NCI-H2227 (cell line): ENCODE measurements at regions not wholly inside any gene's neighbourhood (a gene's known extent, or its start where the extent isn't known, plus 50 kb on each side); places are given as distances from the start of the nearest gene placed in this dataset.
"Not testable (repeated sequence)": the region's sequence is repeated elsewhere in the genome, so short reads cannot be mapped to it uniquely, and the experiment has no call there.

ENCODE experiments used
- DNase-seq: peaks from one replicate; lab custom pipeline; 2025; ENCODE audit not compliant: unreplicated experiment; lab: John Stamatoyannopoulos, UW

DNA sequence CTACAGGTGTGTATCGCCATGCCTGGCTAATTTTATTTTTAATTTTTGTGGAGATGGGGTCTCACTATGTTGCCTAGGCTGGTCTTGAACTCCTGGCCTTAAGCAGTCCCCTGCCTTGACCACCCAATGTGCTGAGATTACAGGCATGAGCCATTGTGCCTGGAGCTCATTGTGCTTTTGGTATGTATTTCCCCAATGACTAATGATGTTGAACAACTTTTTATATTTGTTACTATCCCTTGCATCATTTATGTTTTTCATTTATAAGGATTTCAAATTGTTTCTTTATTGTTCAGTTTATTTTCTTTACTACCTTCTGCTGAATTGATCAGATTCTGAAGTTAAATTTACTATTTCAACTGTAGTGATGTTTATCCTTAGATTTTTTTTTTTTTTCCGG, 199.7 kb downstream of the CEP135 start:
- no peak for DNase-seq

DNA sequence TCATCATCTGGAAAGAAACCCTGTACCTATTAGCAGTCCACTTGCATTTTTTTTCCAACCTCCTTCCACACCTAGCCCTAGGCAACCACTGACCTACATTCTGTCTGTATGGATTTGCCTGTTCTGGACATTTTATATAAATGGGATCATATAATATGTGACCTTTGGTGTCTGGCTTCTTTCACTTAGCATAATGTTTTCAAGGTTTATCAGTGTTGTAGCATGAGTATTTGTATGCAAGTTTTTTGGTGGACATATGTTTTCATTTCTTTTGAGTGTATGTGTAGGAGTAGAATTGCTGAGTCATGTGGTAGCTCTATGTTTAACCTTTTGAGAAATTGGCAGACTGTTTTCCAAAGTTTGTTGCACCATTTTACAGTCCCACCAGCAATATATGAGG, 198.6 kb downstream of the CEP135 start:
- DNase-seq, result no peak

DNA sequence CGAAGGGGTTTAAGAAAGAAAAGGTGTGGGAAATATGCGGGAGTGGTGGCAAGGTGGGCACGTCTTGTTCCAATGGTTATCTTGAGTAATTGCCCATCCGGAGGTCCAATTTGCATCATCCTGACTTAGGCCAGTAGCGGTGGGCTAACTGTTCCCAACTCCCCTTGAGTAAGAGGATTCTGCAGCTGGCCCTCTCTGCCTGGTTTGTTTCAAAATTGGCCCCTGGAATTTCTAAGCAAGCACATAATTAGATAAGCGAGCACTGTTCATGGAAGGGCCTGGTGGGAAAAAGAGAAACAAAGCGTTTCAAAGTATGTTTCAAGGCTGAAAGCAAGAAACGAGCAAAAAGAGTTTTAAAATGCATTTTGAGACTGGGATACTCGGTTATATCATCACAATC, 198.2 kb downstream of the CEP135 start:
- no peak for DNase-seq

DNA sequence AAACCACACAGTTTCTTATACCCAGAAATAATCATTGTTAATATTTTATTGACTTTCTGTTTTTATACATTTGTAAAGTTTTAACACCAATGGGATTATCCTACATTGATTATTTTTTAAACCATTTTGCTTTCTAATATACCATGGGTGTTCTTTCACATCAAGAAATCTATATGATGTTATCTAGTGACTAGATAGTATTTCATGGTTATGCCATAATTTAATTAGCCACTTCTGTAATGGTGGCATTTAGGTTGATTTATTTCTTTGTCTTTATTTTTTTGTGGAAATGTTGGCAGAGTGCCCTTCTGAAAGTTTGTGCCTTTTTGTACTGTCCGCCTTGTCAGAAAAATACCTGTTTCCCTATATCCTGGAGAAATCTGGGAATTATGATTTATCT, 193.3 kb downstream of the CEP135 start:
- no peak for DNase-seq

DNA sequence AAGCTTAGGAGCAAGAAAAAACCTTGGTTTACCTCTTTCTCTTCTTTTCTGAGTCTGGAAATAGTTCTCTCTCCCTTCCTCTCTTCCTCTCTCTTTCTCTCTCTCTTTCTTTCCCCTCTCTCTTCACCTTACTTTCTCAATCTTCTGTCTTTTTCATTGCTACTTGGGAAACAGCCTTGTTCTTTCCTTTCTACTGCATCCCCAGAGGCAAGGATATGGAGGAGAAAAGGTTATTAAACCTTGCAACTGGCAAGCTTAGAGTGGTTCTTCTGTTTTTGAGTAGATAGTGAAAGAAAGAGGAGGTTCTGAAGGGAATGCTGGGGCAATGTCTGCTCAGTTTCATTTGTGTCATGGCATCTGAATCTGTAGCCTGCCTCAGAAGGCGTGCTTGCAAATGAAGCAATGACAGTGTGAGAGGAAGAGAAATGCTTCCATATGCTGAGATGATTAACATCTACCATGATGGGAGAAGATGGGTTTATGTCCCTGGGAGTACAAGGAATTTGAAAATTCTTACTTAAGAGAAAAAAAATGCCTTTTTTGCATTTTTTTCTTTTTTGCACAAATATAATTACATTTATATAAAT, 190.6 kb downstream of the CEP135 start:
- no peak for DNase-seq

DNA sequence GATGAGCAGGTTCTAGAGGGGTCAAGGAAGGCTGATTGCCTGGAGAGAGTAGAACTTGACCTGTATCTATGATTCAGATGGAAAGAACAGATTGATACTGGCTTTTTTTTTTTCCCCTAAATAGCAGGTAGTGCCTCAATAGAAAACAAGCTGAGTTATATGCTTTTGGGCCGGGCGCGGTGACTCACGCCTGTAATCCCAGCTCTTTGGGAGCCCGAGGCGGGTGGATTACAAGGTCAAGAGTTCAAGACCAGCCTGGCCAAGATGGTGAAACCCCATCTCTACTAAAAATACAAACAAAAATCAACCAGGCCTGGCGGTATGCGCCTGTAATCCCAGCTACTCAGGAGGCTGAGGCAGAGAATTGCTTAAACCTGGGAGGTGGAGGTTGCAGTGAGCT, 186.1 kb downstream of the CEP135 start:
- DNase-seq, result not testable (repeated sequence)

DNA sequence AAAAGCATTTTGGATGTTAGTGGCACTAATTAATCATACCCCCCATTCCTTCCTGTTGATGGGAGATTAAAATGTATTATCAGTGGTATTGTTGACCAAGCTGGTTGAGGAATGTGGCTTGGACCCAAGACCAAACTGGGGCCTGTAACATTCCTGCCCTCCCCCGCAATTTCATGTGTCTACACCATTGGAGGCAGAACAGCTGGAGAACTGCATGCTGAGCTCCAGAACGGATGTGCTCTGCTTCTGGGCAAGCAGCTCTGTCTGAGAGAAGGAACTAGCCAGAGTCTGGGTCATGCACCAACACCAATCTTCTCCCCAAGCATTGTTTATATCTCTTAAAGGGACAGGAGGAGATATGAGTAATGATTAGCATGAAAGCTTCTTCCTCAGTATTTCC, 185.5 kb downstream of the CEP135 start:
- DNase-seq, result no peak

DNA sequence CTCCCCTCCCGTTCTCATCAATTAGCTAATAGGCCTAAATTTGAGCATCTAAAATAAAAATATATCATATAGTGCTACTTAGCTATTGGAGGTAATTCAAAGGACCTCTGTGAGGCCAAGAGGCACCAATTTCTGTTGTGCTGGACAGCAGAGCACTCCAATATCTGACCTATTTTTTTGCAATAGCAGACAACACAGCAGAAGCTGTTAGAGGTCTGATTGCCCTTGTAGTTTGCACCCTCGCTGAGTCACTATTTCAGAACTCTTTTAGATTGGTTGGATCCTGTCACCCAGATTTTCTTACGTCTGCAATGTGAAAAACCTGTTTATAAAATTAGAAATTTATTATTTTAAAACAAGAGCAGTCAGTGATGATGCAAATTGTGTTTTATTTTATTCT, 184.1 kb downstream of the CEP135 start:
- no peak for DNase-seq

DNA sequence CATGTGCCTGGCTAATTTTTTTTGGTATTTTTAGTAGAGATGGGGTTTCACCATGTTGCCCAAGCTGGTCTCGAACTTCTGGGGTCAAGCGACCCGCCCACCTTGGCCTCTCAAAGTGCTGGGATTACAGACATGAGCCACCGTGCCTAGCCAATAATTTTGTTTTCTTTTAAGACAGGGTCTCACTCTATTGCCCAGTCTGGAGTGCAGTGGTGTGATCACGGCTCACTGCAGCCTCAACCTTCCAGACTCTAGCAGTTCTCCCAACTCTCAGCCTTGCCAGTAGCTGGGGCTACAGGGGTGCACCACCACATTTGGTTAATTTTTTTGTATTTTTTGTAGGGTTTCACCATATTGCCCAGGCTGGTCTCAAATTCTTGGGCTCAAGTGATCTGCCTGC, 183.4 kb downstream of the CEP135 start:
- not testable (repeated sequence) for DNase-seq

DNA sequence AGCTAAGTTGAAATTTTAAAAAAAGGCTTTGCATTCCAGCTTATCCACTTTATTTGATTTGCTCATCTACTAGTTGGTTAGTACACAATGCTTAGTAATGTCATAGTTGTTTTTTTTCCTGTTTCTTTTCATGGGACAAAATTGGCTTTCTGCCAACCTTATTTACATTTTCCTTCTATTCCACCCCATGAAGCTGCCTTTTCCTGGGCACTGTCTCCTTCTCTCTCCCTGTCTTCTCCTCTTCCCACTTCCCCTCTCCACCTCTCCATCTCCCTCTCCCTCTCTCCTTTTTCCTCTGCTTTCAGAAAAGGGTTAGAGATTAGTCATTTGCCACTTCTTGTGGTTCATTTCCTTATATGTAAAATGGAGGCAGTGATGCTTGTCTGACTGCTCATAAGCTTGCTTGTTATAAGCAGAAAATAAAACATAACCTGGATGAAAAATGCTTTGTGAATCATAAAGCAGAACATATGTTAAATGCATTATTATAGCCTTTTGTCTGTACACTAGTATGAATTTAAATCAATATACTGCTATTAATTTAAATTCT, 181.9 kb downstream of the CEP135 start:
- peak; percentile 7 for DNase-seq

DNA sequence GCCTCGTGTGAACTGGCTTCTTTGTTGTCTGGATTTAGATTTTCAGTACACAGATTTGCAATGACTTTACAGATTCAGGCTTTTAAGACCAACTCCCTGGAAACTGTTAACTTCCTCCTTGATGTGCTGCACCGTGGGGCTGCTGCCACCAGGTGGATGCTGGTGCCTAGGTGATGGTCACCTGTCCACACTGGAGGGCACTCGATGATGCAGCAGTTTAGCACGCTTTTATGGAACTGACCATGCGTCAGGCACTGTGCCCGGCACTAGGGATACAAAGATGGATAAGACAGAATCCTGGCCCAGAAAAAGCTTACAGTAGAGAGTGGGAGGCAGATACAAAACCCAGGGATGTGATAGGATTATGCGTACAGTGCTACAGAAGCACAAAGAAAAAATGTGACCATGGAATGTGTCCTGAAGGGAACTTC, 180.7 kb downstream of the CEP135 start:
- no peak for DNase-seq

DNA sequence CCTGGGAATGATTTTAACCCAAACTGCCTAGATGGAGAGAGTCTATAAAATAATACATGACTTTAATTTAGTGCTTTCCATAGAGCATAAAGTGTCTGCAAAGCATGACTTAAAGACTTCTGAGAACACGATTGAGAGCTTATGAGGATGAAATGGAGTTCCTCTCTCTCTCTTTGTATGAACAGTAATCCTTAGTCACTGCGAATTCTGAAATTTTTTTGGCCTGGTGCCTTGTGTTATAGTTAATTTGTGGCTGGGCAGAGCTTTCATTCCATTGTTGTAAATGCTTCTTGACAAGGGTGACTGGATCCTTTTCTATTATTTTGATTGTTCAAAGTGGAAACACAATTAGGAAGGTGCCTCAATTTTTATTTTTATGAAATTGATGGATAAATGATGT, 179.5 kb downstream of the CEP135 start:
- DNase-seq, result no peak

DNA sequence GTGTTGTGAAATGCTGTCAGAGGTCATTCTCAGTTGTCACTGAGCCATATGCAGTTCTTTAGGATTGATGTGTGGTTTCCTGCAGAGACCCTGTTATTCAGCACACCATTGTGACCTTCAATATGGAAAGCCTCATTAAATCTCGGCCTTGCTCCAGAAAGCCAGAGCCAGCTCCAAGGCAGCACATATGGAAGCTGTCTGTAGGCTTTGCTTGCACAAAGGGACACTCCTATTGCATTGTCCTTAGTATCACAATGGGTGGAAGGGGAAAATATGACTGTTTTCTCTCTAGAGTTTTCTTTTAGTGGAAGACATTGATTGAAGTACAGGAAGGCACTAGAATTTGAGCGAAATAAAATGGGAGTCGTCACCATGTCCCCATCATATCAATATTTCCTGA, 179.0 kb downstream of the CEP135 start:
- DNase-seq, result peak; percentile 44

DNA sequence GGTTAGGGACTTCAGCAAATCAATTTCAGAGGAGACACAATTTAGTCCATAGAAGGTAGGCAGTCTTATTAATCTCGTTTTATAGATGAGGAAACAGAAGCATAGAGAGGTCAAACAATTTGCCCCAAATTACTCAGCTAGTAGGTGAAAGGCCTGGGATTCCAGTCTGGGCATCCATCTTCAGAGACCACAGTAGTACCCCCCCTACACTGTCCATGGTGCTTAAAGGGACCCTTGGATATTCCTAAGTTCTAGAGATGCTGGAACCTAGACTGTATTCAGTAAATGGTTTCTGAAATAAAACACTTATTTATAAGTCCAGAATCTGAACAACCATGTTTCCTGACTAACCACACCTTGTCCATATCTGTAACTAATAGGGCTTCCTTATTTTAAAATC, 174.8 kb downstream of the CEP135 start:
- DNase-seq, result no peak

DNA sequence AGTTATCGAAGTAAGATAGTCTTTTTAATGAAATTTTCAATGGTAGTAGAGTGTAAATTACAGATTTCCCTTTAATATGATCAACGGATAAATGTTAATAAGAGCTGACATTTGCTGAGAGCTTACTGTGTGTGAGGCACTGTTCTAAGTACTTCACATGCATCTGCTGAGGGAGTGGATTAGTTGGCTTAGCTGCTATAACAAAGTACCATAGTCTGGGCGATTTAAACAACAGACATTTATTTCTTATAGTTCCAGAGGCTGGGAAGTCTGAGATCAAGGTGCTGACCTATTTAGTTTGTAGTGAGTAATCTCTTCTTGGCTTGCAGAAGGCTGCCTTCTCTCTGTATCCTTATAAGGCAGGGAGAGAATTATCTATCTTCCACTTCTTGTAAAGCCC, 174.3 kb downstream of the CEP135 start:
- no peak for DNase-seq

DNA sequence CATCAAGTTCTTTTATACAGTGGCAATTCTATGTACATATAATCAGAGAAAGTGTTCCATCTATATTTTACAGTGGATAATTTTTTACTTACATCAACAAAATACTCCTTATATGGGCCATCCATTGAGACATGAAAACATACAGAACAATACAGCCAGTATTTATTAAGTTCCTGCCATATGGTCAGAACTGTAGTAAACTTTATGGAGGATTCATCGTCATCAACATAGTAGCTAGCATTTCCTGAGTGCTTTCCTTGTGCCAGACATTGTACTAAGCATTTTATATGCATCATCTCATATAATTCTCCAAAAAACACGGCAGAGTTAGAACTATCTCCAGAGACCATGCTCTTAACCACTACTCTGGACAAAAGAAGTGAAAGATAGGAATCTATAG, 170.1 kb downstream of the CEP135 start:
- no peak for DNase-seq

DNA sequence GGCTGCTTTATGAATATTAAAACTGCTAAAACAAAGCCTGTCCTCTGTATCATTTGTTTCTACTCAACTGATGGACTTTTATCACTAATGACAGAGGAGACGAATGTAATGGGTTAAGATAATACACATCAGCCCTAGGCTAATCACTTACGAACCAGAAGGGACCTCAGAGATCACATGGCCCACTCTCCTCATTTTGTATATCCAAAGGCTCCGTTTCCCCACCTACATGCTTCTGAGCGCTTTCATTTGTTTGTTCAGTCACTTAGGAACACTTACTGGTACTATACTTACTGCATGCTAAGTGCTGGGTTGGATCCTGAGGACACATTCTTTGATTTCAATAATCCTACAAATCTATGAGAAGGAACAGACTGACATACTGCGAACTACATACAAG, 169.3 kb downstream of the CEP135 start:
- no peak for DNase-seq

DNA sequence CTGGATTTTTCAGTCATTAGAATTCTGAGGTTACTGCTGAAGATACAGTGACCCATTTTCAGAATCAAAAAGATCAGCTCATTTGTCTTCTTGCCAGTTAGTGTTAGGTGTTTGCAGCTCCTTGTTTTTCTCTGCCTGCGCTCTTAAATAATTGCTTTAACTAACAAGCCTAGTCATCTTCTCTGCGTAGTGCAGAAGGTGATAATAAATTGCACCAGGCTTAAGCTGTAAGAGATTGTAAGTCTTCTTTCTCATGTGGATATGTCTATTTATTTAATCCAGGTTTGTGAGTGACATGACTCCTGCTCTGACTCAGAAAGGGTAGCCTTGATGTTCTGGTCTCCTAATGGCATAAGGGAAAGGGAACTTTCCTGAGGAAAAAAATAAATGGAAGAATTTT, 167.2 kb downstream of the CEP135 start:
- DNase-seq, result no peak

DNA sequence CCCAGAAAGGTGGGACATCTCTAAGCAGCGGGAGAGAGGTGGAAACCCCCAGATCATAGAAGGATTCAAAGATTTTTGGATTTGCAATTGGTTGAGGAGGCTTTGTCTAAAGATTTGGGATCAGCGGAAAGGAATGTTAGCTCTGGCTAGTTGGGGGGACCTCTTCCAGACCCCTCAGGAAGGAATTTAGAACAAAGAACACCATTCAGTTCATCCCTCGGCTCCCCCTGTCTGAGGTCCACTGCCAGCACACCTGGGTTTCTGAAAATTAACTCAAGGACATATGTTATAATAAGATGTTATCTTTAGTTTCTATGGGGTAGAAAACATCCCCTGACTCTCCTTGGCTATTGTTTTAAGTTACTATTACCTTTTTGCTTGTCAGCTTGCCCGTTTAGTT, 163.6 kb downstream of the CEP135 start:
- DNase-seq, result no peak

DNA sequence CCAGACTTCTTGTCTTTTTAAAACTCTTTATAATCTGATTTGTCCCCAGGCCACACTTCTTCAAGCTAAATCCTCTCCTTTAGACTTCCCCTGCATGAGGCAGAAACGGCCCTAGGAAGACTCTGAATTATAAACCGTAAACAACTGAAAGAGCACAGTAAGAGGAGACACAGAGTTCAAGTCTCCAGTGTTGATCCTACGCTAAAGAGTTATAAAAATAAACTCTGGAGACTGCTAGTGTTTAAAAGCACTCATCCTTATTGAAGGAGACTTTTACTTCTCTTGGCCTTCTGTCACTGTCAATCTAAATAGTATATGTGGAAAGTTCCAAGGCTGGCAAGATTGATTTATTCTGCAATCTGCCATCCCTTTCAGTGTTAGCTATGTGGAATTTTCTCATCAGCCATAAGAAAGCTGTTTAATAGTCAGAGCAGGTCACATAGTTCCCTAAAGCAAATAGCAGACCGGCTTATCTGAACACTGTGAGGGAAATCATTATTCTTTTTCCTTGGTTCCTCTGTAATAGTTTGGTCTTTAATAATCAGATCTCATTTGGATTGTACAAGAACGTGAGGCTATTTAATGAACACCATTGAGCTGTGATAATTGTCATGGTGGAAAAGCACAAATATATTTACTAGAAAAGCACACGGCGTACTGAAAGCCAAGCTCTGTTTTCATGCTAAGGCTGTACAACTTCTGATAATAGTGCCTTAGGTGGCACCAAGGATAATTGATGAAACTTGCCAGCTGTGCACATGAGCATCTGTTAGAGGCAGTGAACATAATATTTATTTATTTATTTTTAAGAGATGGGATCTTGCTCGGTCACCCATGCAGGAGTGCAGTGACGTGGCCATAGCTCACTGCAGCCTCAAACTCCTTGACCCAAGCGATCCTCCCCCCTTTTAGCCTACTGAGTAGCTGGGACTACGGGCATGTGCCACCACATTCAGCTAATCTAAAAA, 157.7 kb downstream of the CEP135 start:
- no peak for DNase-seq

DNA sequence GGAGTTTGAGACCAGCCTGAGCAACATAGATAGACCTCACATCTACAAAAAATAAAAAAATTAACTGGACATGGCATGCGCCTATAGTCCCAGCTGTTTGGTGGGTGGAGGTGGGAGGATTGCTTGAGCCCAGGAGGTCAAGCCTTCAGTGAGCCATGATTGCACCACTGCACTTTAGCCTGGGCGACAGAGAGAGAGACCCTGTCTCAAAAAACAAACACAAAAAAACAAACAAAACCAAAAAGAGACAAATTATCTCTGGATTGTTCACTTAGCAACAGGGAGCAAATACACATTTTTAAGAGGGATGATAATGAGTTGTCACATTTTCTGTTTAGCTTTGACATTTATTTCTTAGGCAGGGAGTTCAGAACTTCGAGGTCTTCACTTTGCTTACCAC, 155.4 kb downstream of the CEP135 start:
- DNase-seq, result no peak

DNA sequence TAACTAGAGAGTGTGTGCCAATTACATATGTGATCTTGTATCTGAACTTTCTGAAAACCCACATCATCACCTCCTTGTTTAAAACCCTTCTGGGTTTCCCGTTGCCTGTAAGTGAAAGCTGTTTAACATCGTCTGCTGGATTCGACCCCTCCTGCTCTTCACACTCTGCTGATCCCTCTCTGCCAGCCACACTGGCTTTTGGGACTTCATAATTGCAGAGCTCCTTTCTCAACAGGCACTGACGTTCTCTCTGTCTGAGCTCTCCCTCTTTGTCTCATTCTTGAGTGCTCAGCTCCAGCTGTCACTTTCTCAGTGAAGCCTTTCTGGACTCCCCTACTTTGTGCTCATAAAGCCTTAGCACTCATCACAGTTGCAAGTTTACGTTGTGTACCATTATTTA, 153.9 kb downstream of the CEP135 start:
- DNase-seq, result peak; percentile 24
